GM12878 (cell line): ENCODE measurements at regions not wholly inside any gene's neighbourhood (a gene's known extent, or its start where the extent isn't known, plus 50 kb on each side); places are given as distances from the start of the nearest gene placed in this dataset.

Experiments
- ATAC-seq: fragments of 200-7000 bp; cut with Tn5 transposase; 3 replicates; pipeline ENCODE4 v1.9.1; 2020; ENCODE audit warnings: mild to moderate bottlenecking, moderate library complexity
- BruUV-seq: library from RNA; stranded (reverse); fragments of 400-500 nt; replicated peaks from 2 replicates; lab custom pipeline; 2021; lab: Mats Ljungman, UMichigan
- CTCF ChIA-PET: fragments of 300-600 bp; sonication (Branson Sonifier 250); formaldehyde crosslinking; extraction: SDS; loops from one replicate; lab custom pipeline; 2021; ENCODE audit warnings: inconsistent platforms; lab: Yijun Ruan, JAX
- POLR2A ChIA-PET: fragments of 350-600 bp; formaldehyde crosslinking; extraction: SDS; loops from one replicate; lab custom pipeline; 2021; ENCODE audit warnings: inconsistent platforms; lab: Charles Lee
- RAD21 ChIA-PET: fragments of 300-600 bp; sonication (Branson Sonifier 250); formaldehyde crosslinking; loops from one replicate; lab custom pipeline; 2023; ENCODE audit warnings: antibody characterized with exemption; ENCODE audit not compliant: unreplicated experiment; lab: Charles Lee
- SMC1A ChIA-PET: fragments of 300-600 bp; sonication (Branson Sonifier 250); formaldehyde crosslinking; loops from one replicate; lab custom pipeline; 2023; ENCODE audit not compliant: unreplicated experiment, uncharacterized antibody; lab: Charles Lee
- DNase-seq: peaks from one replicate; pipeline ENCODE4 v3.0.0-alpha.2; 2011; ENCODE audit warnings: low read depth, low spot score
- FAIRE-seq: peaks from 3 replicates; lab custom pipeline; 2011; peaks lifted over from hg19 to GRCh38; lab: Jason Lieb, UNC
- H2AFZ ChIP-seq: 2 replicates; pipeline ENCODE4 v1.6.0; 2011; ENCODE audit warnings: low read depth, low read length, control low read depth; ENCODE audit not compliant: control insufficient read depth
- H3K27ac ChIP-seq: 2 replicates; pipeline ENCODE4 v1.5.1; 2011; ENCODE audit warnings: control low read depth; ENCODE audit not compliant: control insufficient read depth, insufficient read depth
- H3K27me3 ChIP-seq, 2 experiments: replicated peaks in 1 of 2; 2 replicates each; pipeline versions ENCODE4 v1.6.0 to v1.6.1; 2011; ENCODE audit warnings: low read length in 1 of 2; ENCODE audit not compliant: control insufficient read depth in 2 of 2, insufficient read depth in 2 of 2
- H3K36me3 ChIP-seq, 2 experiments: 2 replicates each; pipeline ENCODE4 v1.5.1; 2011; ENCODE audit warnings: low read length in 1 of 2; ENCODE audit not compliant: control insufficient read depth in 2 of 2, insufficient read depth in 2 of 2
- H3K4me1 ChIP-seq: 2 replicates; pipeline ENCODE4 v1.6.1; 2011; ENCODE audit warnings: mild to moderate bottlenecking, low read length, moderate library complexity, mixed read lengths; ENCODE audit not compliant: control insufficient read depth, insufficient read depth
- H3K4me2 ChIP-seq: 2 replicates; pipeline ENCODE4 v1.6.0; 2011; ENCODE audit warnings: control low read depth; ENCODE audit not compliant: control insufficient read depth, insufficient read depth
- H3K4me3 ChIP-seq: fragments of 200-600 bp; sonication (generic); 2 replicates; pipeline ENCODE4 v1.5.1; 2016
- H3K79me2 ChIP-seq: 2 replicates; pipeline ENCODE4 v1.6.0; 2011; ENCODE audit warnings: low read length; ENCODE audit not compliant: control insufficient read depth, insufficient read depth
- H3K9ac ChIP-seq: 2 replicates; pipeline ENCODE4 v1.8.0; 2011; ENCODE audit warnings: low read length, control low read depth, mixed read lengths; ENCODE audit not compliant: control insufficient read depth, insufficient read depth
- H3K9me3 ChIP-seq: replicated peaks from 3 replicates; pipeline ENCODE4 v1.5.1; 2011; ENCODE audit warnings: mild to moderate bottlenecking, low read length; ENCODE audit not compliant: control insufficient read depth, insufficient read depth
- H4K20me1 ChIP-seq: 2 replicates; pipeline ENCODE4 v1.6.0; 2011; ENCODE audit not compliant: control insufficient read depth, insufficient read depth
- CEBPB ChIP-seq, 2 experiments: fragments of 150-350 bp in 1 of 2; IDR thresholded peaks; 2 replicates each; pipeline ENCODE4 v1.6.1; 2012 to 2014; ENCODE audit warnings: low read depth in 2 of 2, low read length in 2 of 2, borderline replicate concordance in 1 of 2, inconsistent platforms in 1 of 2
- IRF4 ChIP-seq: IDR thresholded peaks from 2 replicates; pipeline ENCODE4 v1.6.1; 2011; ENCODE audit warnings: low read depth, low read length
- MTA2 ChIP-seq: fragments of 450-650 bp; IDR thresholded peaks from 2 replicates; pipeline ENCODE4 v1.6.1; 2016; ENCODE audit warnings: low read depth, mild to moderate bottlenecking, moderate library complexity
- NBN ChIP-seq: fragments of 450-650 bp; IDR thresholded peaks from 2 replicates; pipeline ENCODE4 v1.6.1; 2016
- NFYB ChIP-seq: IDR thresholded peaks from 2 replicates; pipeline ENCODE4 v1.6.1; 2011; ENCODE audit warnings: low read depth, mild to moderate bottlenecking, low read length, improper control_type of control experiment, moderate library complexity; ENCODE audit not compliant: insufficient read depth
- NR2C2 ChIP-seq: IDR thresholded peaks from 2 replicates; pipeline ENCODE4 v1.6.1; 2011; ENCODE audit warnings: borderline replicate concordance, low read depth; ENCODE audit not compliant: control insufficient read depth, insufficient read length
- RBBP5 ChIP-seq: fragments of 200-600 bp; sonication (generic); conservative IDR thresholded peaks from 2 replicates; pipeline ENCODE4 v1.6.1; 2016
- ZNF24 ChIP-seq: fragments of 450-650 bp; IDR thresholded peaks from 2 replicates; pipeline ENCODE4 v1.6.1; 2017; ENCODE audit warnings: antibody characterized with exemption, mild to moderate bottlenecking
- ZNF592 ChIP-seq: fragments of 450-650 bp; IDR thresholded peaks from 2 replicates; pipeline ENCODE4 v1.6.1; 2017; ENCODE audit warnings: mild to moderate bottlenecking, moderate library complexity
- in situ Hi-C: fragments of 300-500 bp; cut with MboI; formaldehyde crosslinking; loops from 9 replicates; pipeline ENCODE4 v1.14.3; 2018; ENCODE audit warnings: mixed read lengths
- intact Hi-C: fragments of 100-400 bp; cut with micrococcal nuclease; formaldehyde crosslinking; loops from one replicate; pipeline ENCODE4 v1.14.2; 2022; ENCODE audit not compliant: unreplicated experiment
- TF ChIP-seq, protein P1 (sequence below): IDR thresholded peaks from 2 replicates; pipeline ENCODE4 v1.6.1; 2011; ENCODE audit warnings: borderline replicate concordance, low read depth, mild to moderate bottlenecking, moderate library complexity, low read length; ENCODE audit not compliant: insufficient read depth, poor library complexity, severe bottlenecking
- TF ChIP-seq, protein P2 (sequence below): fragments of 450-650 bp; IDR thresholded peaks from 2 replicates; pipeline ENCODE4 v1.6.1; 2017; ENCODE audit warnings: mild to moderate bottlenecking, low read depth, inconsistent platforms; ENCODE audit not compliant: poor library complexity, severe bottlenecking

DNA sequence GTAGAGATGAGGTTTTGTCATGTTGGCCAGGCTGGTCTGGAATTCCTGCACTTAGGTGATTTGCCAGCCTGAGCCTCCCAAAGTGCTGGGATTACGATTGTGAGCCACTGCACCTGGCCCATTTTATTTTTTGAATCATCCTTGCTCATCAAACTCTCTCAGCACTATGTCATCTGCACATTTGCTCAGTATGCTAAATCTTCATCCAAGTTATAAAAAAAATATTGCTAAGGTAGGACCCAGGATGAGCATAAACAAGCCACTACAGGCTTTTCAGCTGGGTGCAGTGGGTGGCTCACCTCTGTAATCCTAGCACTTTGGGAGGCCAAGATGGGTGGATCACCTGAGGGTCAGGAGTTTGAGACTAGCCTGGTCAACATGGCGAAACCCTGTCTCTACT is 510.1 kb upstream of the LARGE1 start (continued):
- TF ChIP-seq NFYB (no peak), NR2C2 (no peak), MTA2 (no peak), ZNF592 (no peak), CEBPB (IDR thresholded peaks at IDR 0.05; ENCODE audit: borderline replicate concordance in 1 of 2, low read depth in 2 of 2, low read length in 2 of 2) (no peak), RBBP5 (no peak), IRF4 (no peak), NBN (no peak)
- TF ChIP-seq, protein P1, sequence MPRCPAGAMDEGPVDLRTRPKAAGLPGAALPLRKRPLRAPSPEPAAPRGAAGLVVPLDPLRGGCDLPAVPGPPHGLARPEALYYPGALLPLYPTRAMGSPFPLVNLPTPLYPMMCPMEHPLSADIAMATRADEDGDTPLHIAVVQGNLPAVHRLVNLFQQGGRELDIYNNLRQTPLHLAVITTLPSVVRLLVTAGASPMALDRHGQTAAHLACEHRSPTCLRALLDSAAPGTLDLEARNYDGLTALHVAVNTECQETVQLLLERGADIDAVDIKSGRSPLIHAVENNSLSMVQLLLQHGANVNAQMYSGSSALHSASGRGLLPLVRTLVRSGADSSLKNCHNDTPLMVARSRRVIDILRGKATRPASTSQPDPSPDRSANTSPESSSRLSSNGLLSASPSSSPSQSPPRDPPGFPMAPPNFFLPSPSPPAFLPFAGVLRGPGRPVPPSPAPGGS = no peak

DNA sequence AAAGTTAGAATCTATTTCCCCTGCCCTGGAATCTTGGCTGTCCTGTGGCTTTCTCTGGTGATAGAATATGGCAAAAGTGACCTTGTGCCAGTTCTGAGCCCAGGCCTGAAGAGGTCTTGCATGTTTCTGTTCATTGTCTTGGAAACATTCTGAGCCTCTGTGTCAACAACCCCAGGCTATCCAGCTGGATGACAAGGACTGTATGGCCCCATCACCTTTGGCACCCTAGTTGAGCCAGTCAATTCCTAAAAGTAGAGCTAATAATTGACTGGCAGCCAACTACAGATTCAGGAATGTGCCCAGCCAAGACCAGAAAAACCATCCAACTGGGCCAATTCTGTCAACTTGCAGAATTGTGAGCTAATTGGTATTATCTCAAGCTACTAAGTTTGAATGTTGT is 514.1 kb upstream of the LARGE1 start:
- ChIA-PET POLR2A (no interaction called here), SMC1A (no interaction called here), CTCF (no interaction called here), RAD21 (no interaction called here)
- Histone ChIP-seq H3K9me3 (no peaks in the 10 kb centered on the region), H3K79me2 (no peaks in the 10 kb centered on the region), H3K36me3 (no peaks in the 10 kb centered on the region), H3K4me2 (no peak overlapping the region), H4K20me1 (no peaks in the 10 kb centered on the region), H3K4me3 (no peak overlapping the region), H3K4me1 (no peaks in the 10 kb centered on the region), H2AFZ (no peak overlapping the region), H3K27ac (no peak overlapping the region), H3K9ac (no peak overlapping the region), H3K27me3 (no peaks in the 10 kb centered on the region)
- DNase-seq (no peak), ATAC-seq (no peak), FAIRE-seq (no peak)
- no TSS peak for BruUV-seq
- intact Hi-C loops (no loop called here), in situ Hi-C loops (no loop called here)
- TF ChIP-seq, protein P1 = no peak
- TF ChIP-seq, protein P2, sequence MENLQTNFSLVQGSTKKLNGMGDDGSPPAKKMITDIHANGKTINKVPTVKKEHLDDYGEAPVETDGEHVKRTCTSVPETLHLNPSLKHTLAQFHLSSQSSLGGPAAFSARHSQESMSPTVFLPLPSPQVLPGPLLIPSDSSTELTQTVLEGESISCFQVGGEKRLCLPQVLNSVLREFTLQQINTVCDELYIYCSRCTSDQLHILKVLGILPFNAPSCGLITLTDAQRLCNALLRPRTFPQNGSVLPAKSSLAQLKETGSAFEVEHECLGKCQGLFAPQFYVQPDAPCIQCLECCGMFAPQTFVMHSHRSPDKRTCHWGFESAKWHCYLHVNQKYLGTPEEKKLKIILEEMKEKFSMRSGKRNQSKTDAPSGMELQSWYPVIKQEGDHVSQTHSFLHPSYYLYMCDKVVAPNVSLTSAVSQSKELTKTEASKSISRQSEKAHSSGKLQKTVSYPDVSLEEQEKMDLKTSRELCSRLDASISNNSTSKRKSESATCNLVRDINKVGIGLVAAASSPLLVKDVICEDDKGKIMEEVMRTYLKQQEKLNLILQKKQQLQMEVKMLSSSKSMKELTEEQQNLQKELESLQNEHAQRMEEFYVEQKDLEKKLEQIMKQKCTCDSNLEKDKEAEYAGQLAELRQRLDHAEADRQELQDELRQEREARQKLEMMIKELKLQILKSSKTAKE = no peak
- no peak for TF ChIP-seq ZNF24
